Heart left ventricle (tissue), 16 donors: ENCODE measurements at regions not wholly inside any gene's neighbourhood (a gene's known extent, or its start where the extent isn't known, plus 50 kb on each side); places are given as distances from the start of the nearest gene placed in this dataset.

Experiments
- ATAC-seq, 4 donors: fragments of 200-7000 bp; cut with Tn5 transposase; one replicate each; pipeline ENCODE4 v1.9.1; 2020 to 2022; ENCODE audit warnings: moderate library complexity in 4 of 4, mild to moderate bottlenecking in 3 of 4, moderate number of reproducible peaks in 1 of 4
- DNase-seq, 5 donors: peaks; one replicate each; pipeline ENCODE4 v3.0.0-alpha.2; 2020
- H3K27ac ChIP-seq, 12 donors: fragments of 200-600 bp; sonication (generic) in 4 of 12; one replicate each; pipeline versions ENCODE4 v1.5.0 to v1.8.0; 2016 to 2022; ENCODE audit warnings: mild to moderate bottlenecking in 2 of 12
- H3K27me3 ChIP-seq, 9 donors: fragments of 200-600 bp; sonication (generic) in 2 of 9; one replicate each; pipeline versions ENCODE4 v1.5.1 to v1.8.0; 2016 to 2022; ENCODE audit warnings: mild to moderate bottlenecking in 3 of 9
- H3K36me3 ChIP-seq, 9 donors: fragments of 200-600 bp; sonication (generic) in 2 of 9; one replicate each; pipeline versions ENCODE4 v1.5.0 to v1.8.0; 2018 to 2022; ENCODE audit warnings: mild to moderate bottlenecking in 2 of 9
- H3K4me1 ChIP-seq, 12 donors: fragments of 200-600 bp; sonication (generic) in 4 of 12; one replicate each; pipeline versions ENCODE4 v1.5.0 to v1.8.0; 2016 to 2022; ENCODE audit warnings: mild to moderate bottlenecking in 3 of 12
- H3K4me3 ChIP-seq, 12 donors: fragments of 200-600 bp; sonication (generic) in 4 of 12; one replicate each; pipeline versions ENCODE4 v1.5.0 to v1.8.0; 2017 to 2022; ENCODE audit warnings: mild to moderate bottlenecking in 9 of 12, moderate library complexity in 4 of 12
- H3K9me3 ChIP-seq, 12 donors: fragments of 200-600 bp; sonication (generic) in 4 of 12; one replicate each; pipeline versions ENCODE4 v1.5.0 to v1.8.0; 2016 to 2022; ENCODE audit warnings: mild to moderate bottlenecking in 1 of 12
- POLR2A ChIP-seq, 2 donors: fragments of 450-650 bp; IDR thresholded peaks; one replicate each; pipeline ENCODE4 v1.6.1; 2017; ENCODE audit warnings: antibody characterized with exemption in 2 of 2, mild to moderate bottlenecking in 2 of 2, moderate library complexity in 2 of 2
- WGBS, 4 donors: extraction: QIAGEN DNeasy Blood & Tissue Kit in 2 of 4; methylation state at CpG; one replicate each; pipeline versions ENCODE4 v1.1.5 to v1.1.7; 2013 to 2018; 5-methylcytosine and 5-hydroxymethylcytosine counted together
- intact Hi-C, 10 donors: fragments of 100-400 bp; cut with DNase I; formaldehyde crosslinking; loops; one replicate each; pipeline versions ENCODE4 v1.11.1 to v1.14.2; 2022
- TF ChIP-seq, protein P1 (sequence below), 12 donors: fragments of 200-600 bp; sonication (generic) in 4 of 12; IDR thresholded peaks; one replicate each; pipeline versions ENCODE4 v1.5.0 to v1.8.0; 2018 to 2022; ENCODE audit warnings: antibody characterized with exemption in 12 of 12, mild to moderate bottlenecking in 5 of 12
- donor health status: ischemic (EF 13 %, LVEDD 7.1; RV severe dilation, severe dysfunction).
- donor health status: healthy with polysubstance abuse.
- donor health status: DM: no; HTN: yes; CAD: no.
- donor health status: DM: no; HTN: no; CAD: no.
- donor health status: ischemic (EF 25% LVEDD 6.9; RV normal size, moderate dysfunction).
- donor health status: ischemic (EF 25% LVEDD 5.7; RV mildly dilated, moderate dysfunction).
- donor health status: healthy.
- donor health status: DM: yes; HTN: yes; CAD: no.
- donor health status: ischemic (EF 35%, LVEDD 5.7; RV mildly dilated, moderate dysfunction).
- donor health status: nonischemic (EF 11% LVEDD 7.7; RV severe dilation, severe dysfunction).
- donor health status: DM: yes; HTN: yes; CAD: no.
- donor health status: PGD.
- donor health status: ischemic (EF 29% LVEDD 5.4; RV normal size, mild dysfunction).
- donor health status: nonischemic (EF 23%, LVEDD 6.1; RV moderate dilation, normal function).

DNA sequence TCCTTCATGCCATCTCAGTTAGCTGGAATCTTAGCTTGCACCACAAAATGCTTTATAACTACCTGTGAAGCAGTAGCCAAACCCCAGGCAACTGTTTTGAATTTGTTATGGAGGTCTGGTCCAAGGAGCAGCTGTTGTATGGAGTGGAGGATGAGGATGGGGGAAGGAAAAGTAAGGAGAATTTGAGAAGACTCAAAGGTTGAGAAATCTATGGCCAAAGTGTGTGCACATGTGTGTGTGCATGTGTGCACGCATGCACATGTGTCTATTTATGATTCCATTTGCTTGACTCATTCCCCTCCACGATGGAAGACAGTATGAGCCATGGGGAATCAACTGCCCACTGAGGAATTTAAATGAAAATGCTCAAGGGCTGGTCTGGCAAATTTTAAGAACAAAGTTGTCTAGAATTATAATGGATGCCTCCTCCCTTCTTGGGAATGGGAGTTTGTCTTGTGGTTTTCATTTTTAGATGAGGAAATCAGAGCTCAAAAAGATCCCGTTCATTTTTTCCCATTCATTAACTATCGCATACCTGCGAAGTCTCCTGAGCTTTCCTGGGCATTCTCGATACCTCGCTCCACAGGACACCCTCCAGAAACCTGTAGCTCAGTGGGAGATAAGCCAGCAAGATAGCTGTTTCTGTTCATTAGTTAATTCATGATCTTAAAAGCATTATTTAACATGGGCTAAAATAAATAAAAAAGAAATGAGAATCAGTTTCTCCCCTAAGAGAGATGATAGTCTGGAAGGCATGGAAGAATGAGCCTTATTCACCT lies 152.3 kb upstream of the NEDD9 start:
- Histone ChIP-seq H3K4me1 (peaks cover 0 to 39% (median 3%) of the 10 kb centered on the region in 12 donors), H3K9me3 (no peaks in the 10 kb centered on the region), H3K36me3 (no peaks in the 10 kb centered on the region), H3K4me3 (no peak overlapping the region), H3K27me3 (no peaks in the 10 kb centered on the region), H3K27ac (no peak overlapping the region)
- TF ChIP-seq, protein P1, sequence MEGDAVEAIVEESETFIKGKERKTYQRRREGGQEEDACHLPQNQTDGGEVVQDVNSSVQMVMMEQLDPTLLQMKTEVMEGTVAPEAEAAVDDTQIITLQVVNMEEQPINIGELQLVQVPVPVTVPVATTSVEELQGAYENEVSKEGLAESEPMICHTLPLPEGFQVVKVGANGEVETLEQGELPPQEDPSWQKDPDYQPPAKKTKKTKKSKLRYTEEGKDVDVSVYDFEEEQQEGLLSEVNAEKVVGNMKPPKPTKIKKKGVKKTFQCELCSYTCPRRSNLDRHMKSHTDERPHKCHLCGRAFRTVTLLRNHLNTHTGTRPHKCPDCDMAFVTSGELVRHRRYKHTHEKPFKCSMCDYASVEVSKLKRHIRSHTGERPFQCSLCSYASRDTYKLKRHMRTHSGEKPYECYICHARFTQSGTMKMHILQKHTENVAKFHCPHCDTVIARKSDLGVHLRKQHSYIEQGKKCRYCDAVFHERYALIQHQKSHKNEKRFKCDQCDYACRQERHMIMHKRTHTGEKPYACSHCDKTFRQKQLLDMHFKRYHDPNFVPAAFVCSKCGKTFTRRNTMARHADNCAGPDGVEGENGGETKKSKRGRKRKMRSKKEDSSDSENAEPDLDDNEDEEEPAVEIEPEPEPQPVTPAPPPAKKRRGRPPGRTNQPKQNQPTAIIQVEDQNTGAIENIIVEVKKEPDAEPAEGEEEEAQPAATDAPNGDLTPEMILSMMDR (IDR thresholded peaks at IDR 0.05) = no peak
- TF ChIP-seq POLR2A (IDR thresholded peaks at IDR 0.05) = no peak
- no peak for DNase-seq
- no peak for ATAC-seq
- intact Hi-C loops = no loop called here
- WGBS, 4 donors = 75 to 79% (median 76%) methylated on average over 7 of the region's 7 CpGs

DNA sequence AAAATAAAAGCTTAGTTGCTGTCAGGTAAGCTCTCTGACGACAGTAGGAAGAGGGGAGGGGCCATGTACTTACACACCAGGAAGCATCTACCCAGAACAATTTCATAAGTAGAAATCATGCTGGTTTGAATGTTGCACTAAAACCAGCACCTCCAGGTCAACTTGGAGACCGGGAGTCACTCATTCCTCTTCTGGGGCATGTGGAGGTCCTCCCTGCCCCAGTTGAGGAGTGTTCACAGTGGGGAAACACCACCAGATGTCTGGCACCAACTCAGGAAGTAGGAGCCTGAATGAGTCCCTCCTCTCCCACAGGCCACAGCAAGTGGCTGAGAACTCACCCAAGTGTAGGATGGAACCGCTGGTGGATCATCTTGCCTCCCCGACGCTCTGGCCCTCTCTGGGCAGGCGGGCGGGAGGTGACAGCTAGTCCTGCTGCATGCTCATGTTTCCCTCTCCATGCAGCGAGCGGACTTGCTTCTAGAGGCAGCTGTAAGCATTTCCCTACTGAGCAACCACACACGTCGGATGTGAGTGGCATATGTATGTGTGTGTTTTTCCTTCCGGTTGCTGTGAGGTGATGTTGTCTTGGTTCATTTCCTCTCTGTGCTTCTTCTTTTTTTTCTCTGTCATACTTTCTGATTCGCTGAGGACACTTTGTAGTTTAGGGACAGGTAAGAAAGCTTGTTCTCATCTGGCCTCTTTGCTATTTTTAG lies 149.5 kb upstream of the NEDD9 start:
- ATAC-seq (peak in 3 of 4 donors; percentile 31 to 80 (median 78)), DNase-seq (peak in 2 of 5 donors; percentile 39 to 47)
- Histone ChIP-seq H3K27me3 (no peaks in the 10 kb centered on the region), H3K4me3 (peak overlapping the region in 6 of 12 donors; percentile 2 to 59 (median 16)), H3K9me3 (no peaks in the 10 kb centered on the region), H3K4me1 (peaks cover 0 to 36% (median 0%) of the 10 kb centered on the region in 12 donors), H3K27ac (peak overlapping the region in 3 of 12 donors; percentile 23 to 88 (median 46)), H3K36me3 (no peaks in the 10 kb centered on the region)
- intact Hi-C loops = no loop called here
- WGBS, 4 donors = 78 to 91% (median 86%) methylated on average over 12 to 13 of the region's 13 CpGs
- TF ChIP-seq, protein P1 (IDR thresholded peaks at IDR 0.05) = no peak
- TF ChIP-seq POLR2A (IDR thresholded peaks at IDR 0.05) = no peak

DNA sequence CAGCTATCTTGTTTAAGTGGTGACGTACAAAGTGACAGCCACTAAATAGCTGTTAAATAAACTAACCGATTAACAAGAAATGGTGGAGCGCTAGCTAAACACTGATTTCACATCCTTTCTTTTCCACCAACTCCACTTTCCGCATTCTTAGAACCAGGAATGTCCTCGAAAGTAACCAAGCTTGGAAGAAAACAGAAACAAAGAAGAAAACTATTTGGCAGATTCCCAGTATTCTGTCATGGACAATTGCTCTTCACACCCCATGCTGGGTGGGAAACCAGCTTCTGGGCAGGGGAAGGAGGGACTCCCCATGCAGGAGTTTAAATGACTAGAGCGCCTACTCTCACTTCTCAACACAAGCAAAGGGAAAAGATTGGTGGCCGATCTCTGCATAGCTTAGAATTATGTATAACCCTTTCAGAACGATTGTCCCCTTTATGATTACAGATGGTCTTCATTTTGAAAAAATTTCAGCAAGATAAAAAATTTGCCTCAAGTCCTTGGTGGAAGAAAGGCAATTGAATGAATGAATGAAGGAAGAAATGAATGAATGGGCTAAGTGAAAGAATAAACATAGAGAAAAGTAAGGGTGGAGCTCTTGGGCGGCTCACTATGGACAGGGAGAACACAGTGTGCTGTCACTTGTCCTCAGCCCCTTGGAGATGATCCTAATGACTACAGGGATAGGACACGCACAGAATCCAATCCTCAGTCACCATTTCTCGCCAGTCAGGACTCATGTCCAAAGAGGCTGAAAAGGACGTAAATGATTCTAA lies 148.7 kb upstream of the NEDD9 start:
- Histone ChIP-seq H3K36me3 (no peaks in the 10 kb centered on the region), H3K4me3 (peak overlapping the region in 3 of 12 donors; percentile 28 to 59 (median 28)), H3K27ac (peak overlapping the region in 2 of 12 donors; percentile 23 to 88), H3K9me3 (no peaks in the 10 kb centered on the region), H3K4me1 (peaks cover 0 to 39% (median 0%) of the 10 kb centered on the region in 12 donors), H3K27me3 (no peaks in the 10 kb centered on the region)
- DNase-seq (no peak), ATAC-seq (no peak)
- intact Hi-C loops = no loop called here
- 85 to 92% (median 90%) methylated on average over 12 of the region's 12 CpGs for WGBS, 4 donors
- TF ChIP-seq, protein P1 (IDR thresholded peaks at IDR 0.05) = no peak
- no peak for TF ChIP-seq POLR2A (IDR thresholded peaks at IDR 0.05)
